OCI-LY7 (cell line): ENCODE measurements at regions not wholly inside any gene's neighbourhood (a gene's known extent, or its start where the extent isn't known, plus 50 kb on each side); places are given as distances from the start of the nearest gene placed in this dataset.

Experiments
- EZH2phosphoT487 ChIP-seq: fragments of 200-600 bp; sonication (generic); IDR thresholded peaks from 2 replicates; pipeline ENCODE4 v1.6.1; 2018; ENCODE audit warnings: low read depth, borderline replicate concordance, mild to moderate bottlenecking, mixed run types, antibody characterized with exemption, low read length, moderate library complexity, mixed read lengths
- TF ChIP-seq, protein P1 (sequence below): fragments of 200-600 bp; sonication (generic); conservative IDR thresholded peaks from 2 replicates; pipeline ENCODE4 v1.5.1; 2014; ENCODE audit warnings: mild to moderate bottlenecking, antibody characterized with exemption, low read length, moderate library complexity, mixed read lengths

DNA sequence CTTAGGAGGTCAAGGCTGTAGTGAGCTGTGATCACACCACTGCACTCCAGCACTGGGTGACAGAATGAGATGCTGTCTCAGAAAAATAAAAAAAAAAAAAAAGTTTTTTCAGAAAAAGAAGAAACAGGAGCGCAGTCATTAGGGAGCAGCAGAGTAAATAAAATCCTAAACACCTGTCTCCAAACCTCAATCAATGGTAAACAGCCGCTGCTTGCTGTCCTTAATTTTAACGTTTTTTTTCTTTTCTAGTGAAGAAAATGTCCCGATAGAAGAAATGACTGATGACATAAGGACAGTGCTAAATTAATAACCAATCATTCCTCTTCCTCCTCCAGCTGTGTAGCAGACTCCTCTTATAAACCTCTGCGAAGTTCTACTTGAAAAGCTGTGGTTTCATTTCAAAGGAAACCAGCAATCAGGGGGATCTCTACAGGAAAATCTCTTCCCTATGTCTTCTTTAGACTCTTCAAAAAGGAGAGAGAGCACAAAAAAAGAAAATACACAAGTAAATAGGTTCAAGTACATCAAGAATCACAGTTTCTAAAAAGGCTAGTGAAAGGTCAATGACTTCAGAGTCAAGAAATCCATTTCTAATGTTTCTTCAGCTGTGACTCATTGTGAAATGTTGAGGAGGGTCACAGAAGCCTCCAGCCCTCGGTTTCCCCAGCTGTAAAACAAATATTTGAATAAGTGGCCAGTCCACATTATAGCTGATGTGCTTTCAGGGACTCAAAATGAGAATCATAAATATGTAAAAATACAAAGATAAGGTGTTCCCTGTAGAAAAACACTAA lies 127.6 kb downstream of the TMCO5A start:
- TF ChIP-seq, protein P1, sequence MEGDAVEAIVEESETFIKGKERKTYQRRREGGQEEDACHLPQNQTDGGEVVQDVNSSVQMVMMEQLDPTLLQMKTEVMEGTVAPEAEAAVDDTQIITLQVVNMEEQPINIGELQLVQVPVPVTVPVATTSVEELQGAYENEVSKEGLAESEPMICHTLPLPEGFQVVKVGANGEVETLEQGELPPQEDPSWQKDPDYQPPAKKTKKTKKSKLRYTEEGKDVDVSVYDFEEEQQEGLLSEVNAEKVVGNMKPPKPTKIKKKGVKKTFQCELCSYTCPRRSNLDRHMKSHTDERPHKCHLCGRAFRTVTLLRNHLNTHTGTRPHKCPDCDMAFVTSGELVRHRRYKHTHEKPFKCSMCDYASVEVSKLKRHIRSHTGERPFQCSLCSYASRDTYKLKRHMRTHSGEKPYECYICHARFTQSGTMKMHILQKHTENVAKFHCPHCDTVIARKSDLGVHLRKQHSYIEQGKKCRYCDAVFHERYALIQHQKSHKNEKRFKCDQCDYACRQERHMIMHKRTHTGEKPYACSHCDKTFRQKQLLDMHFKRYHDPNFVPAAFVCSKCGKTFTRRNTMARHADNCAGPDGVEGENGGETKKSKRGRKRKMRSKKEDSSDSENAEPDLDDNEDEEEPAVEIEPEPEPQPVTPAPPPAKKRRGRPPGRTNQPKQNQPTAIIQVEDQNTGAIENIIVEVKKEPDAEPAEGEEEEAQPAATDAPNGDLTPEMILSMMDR = no peak
- TF ChIP-seq EZH2phosphoT487 = no peak
